ENCODE measurements at regions not wholly inside any gene's neighbourhood (a gene's known extent, or its start where the extent isn't known, plus 50 kb on each side); places are given as distances from the start of the nearest gene placed in this dataset.
"Not testable (repeated sequence)": the region's sequence is repeated elsewhere in the genome, so short reads cannot be mapped to it uniquely, and the experiment has no call there.

- no peak for DNase-seq (ENCODE audit: low read depth in 2 of 2)
Measured at GRCh38 chr6:53446151-53446550, 97.4 kb upstream of the ELOVL5 start.

GRCh38 chr6:53441761-53442160 lies 93.0 kb upstream of the ELOVL5 start:
- DNase-seq (ENCODE audit: low read depth in 2 of 2), result no peak

- DNase-seq (ENCODE audit: low read depth in 2 of 2), result no peak
Measured at GRCh38 chr6:53441035-53441493, 92.3 kb upstream of the ELOVL5 start.

GRCh38 chr6:53440336-53440945 lies 91.7 kb upstream of the ELOVL5 start:
- no peak for DNase-seq (ENCODE audit: low read depth in 2 of 2)

GRCh38 chr6:53439556-53439955 lies 90.8 kb upstream of the ELOVL5 start:
- DNase-seq (ENCODE audit: low read depth in 2 of 2), result no peak

- no peak for DNase-seq (ENCODE audit: low read depth in 2 of 2)
Measured at GRCh38 chr6:53437557-53438202, 88.9 kb upstream of the ELOVL5 start.

GRCh38 chr6:53436526-53437303 lies 88.0 kb upstream of the ELOVL5 start:
- DNase-seq (ENCODE audit: low read depth in 2 of 2), result no peak

GRCh38 chr6:53433951-53434285 lies 85.2 kb upstream of the ELOVL5 start:
- DNase-seq (ENCODE audit: low read depth in 2 of 2), result no peak

GRCh38 chr6:53433261-53433950 lies 84.7 kb upstream of the ELOVL5 start:
- no peak for DNase-seq (ENCODE audit: low read depth in 2 of 2)

- DNase-seq (ENCODE audit: low read depth in 2 of 2), result no peak
Measured at GRCh38 chr6:53432318-53433161, 83.8 kb upstream of the ELOVL5 start.

GRCh38 chr6:53431704-53432103 lies 83.0 kb upstream of the ELOVL5 start:
- no peak for DNase-seq (ENCODE audit: low read depth in 2 of 2)

GRCh38 chr6:53429401-53429800 lies 80.7 kb upstream of the ELOVL5 start:
- no peak for DNase-seq (ENCODE audit: low read depth in 2 of 2)

GRCh38 chr6:53428886-53429285 lies 80.1 kb upstream of the ELOVL5 start:
- no peak for DNase-seq (ENCODE audit: low read depth in 2 of 2)

- DNase-seq (ENCODE audit: low read depth in 2 of 2), result no peak
Measured at GRCh38 chr6:53426667-53427270, 78.0 kb upstream of the ELOVL5 start.

GRCh38 chr6:53426117-53426516 lies 77.4 kb upstream of the ELOVL5 start:
- DNase-seq (ENCODE audit: low read depth in 2 of 2), result no peak

- no peak for DNase-seq (ENCODE audit: low read depth in 2 of 2)
Measured at GRCh38 chr6:53424976-53425718, 76.4 kb upstream of the ELOVL5 start.

GRCh38 chr6:53424300-53424699 lies 75.5 kb upstream of the ELOVL5 start:
- DNase-seq (ENCODE audit: low read depth in 2 of 2), result no peak

GRCh38 chr6:53423560-53423959 lies 74.8 kb upstream of the ELOVL5 start:
- not testable (repeated sequence) for DNase-seq (ENCODE audit: low read depth in 2 of 2)

GRCh38 chr6:53419026-53419425 lies 70.3 kb upstream of the ELOVL5 start:
- DNase-seq (ENCODE audit: low read depth in 2 of 2), result no peak

GRCh38 chr6:53418288-53418687 lies 69.5 kb upstream of the ELOVL5 start:
- no peak for DNase-seq (ENCODE audit: low read depth in 2 of 2)

All from activated CD8-positive, alpha-beta memory T cell treated with anti-CD3 and anti-CD28 coated beads for 4 hours (primary cell).